ENCODE measurements at regions not wholly inside any gene's neighbourhood (a gene's known extent, or its start where the extent isn't known, plus 50 kb on each side); places are given as distances from the start of the nearest gene placed in this dataset.

- Histone ChIP-seq H3K4me2 (ENCODE audit: insufficient read depth, low read length) (no peak overlapping the region), H3K36me3 (ENCODE audit: control insufficient read depth in 2 of 2, extremely low read depth in 1 of 2, insufficient read depth in 2 of 2, low read length in 2 of 2) (no peaks in the 10 kb centered on the region), H3K9me3 (replicated peaks; ENCODE audit: control insufficient read depth, insufficient read depth, low read length) (no peaks in the 10 kb centered on the region), H3K79me2 (ENCODE audit: control insufficient read depth, insufficient read depth, low read length) (no peaks in the 10 kb centered on the region), H3K4me3 (replicated peaks in 1 of 3; ENCODE audit: insufficient read depth in 1 of 3, low read depth in 1 of 3, low read length in 3 of 3) (no peak overlapping the region), H3K27ac (ENCODE audit: insufficient read depth, low read depth, low read length) (no peak overlapping the region), H3K27me3 (ENCODE audit: control insufficient read depth in 2 of 2, insufficient read depth in 2 of 2, low read length in 2 of 2) (no peaks in the 10 kb centered on the region), H3K9ac (replicated peaks; ENCODE audit: extremely low read depth, insufficient read depth, low read length) (no peak overlapping the region), H3K9me1 (replicated peaks; ENCODE audit: control insufficient read depth, extremely low read depth, insufficient read depth, low read length) (no peaks in the 10 kb centered on the region), H2AFZ (ENCODE audit: low read depth, low read length) (no peak overlapping the region), H4K20me1 (replicated peaks; ENCODE audit: control insufficient read depth, extremely low read depth, insufficient read depth, low read length) (no peaks in the 10 kb centered on the region), H3K4me1 (ENCODE audit: control insufficient read depth, extremely low read depth, insufficient read depth, low read length) (no peaks in the 10 kb centered on the region)
- ChIA-PET CTCF (interaction anchor here (0.9 kb wide), 1 partner anchor 213 kb away, joined by 5 read pairs; no protein-coding TSS in a partner anchor), POLR2A (no interaction called here)
- DNase-seq (ENCODE audit: low read depth, low spot score), result no peak
- TF ChIP-seq POLR2AphosphoS5 (IDR thresholded peaks at IDR 0.05; ENCODE audit: insufficient read depth, low read depth, low read length) (no peak), CTCF (IDR thresholded peaks at IDR 0.05; ENCODE audit: extremely low read depth in 1 of 2, insufficient read depth in 1 of 2, low read depth in 1 of 2, low read length in 2 of 2) (no peak), EZH2 (IDR thresholded peaks at IDR 0.05; ENCODE audit: borderline replicate concordance, low read depth, low read length, severe bottlenecking) (no peak), MYC (IDR thresholded peaks at IDR 0.05; ENCODE audit: low read depth, low read length) (no peak), MAX (IDR thresholded peaks at IDR 0.05; ENCODE audit: insufficient read depth, insufficient read length) (no peak), FOS (IDR thresholded peaks at IDR 0.05; ENCODE audit: borderline replicate concordance, insufficient read depth, low read length) (no peak)
- no TSS peak for BruUV-seq (replicated peaks)
- FAIRE-seq, result no peak
- dilution Hi-C loops (cut with MboI; ENCODE audit: extremely low pct_ligation_motif_present, low sequenced_read_pairs), result no loop called here
- intact Hi-C loops (cut with micrococcal nuclease), result no loop called here
Measured at GRCh38 chr3:25861566-25861965, 71.7 kb downstream of the OXSM start.

Data from endothelial cell of umbilical vein (primary cell).